ENCODE measurements at regions not wholly inside any gene's neighbourhood (a gene's known extent, or its start where the extent isn't known, plus 50 kb on each side); places are given as distances from the start of the nearest gene placed in this dataset.

GRCh38 chr10:121661451-121661851 is 63.2 kb upstream of the FGFR2 start:
- DNase-seq: no peak

- no peak for DNase-seq
Measured at GRCh38 chr10:121659236-121659635, 61.0 kb upstream of the FGFR2 start.

GRCh38 chr10:121658611-121659010 is 60.4 kb upstream of the FGFR2 start:
- no peak for DNase-seq

- DNase-seq: no peak
Measured at GRCh38 chr10:121658111-121658510, 59.9 kb upstream of the FGFR2 start.

- DNase-seq: no peak
Measured at GRCh38 chr10:121655254-121656144, 57.3 kb upstream of the FGFR2 start.

- no peak for DNase-seq
Measured at GRCh38 chr10:121654021-121654545, 55.8 kb upstream of the FGFR2 start.

- no peak for DNase-seq
Measured at GRCh38 chr10:121653608-121654007, 55.4 kb upstream of the FGFR2 start.

- DNase-seq: no peak
Measured at GRCh38 chr10:121648493-121648892, 50.2 kb upstream of the FGFR2 start.

GRCh38 chr10:121648059-121648458 is 49.8 kb upstream of the FGFR2 start:
- DNase-seq: no peak
